T-helper 17 cell (primary cell): ENCODE measurements at regions not wholly inside any gene's neighbourhood (a gene's known extent, or its start where the extent isn't known, plus 50 kb on each side); places are given as distances from the start of the nearest gene placed in this dataset.
"Not testable (repeated sequence)": the region's sequence is repeated elsewhere in the genome, so short reads cannot be mapped to it uniquely, and the experiment has no call there.

Source experiments
- ATAC-seq: fragments of 150-1000 bp; cut with Tn5 transposase; 2 replicates; pipeline ENCODE4 v1.10.0; 2021; ENCODE audit warnings: mild to moderate bottlenecking, moderate library complexity
- DNase-seq, 3 donors: peaks; one replicate each; pipeline versions ENCODE4 v3.0.0 to v3.0.0-alpha.2; 2020 to 2021
- H3K9me3 ChIP-seq: one replicate; pipeline ENCODE4 v1.7.0; 2013; ENCODE audit warnings: low read length, mild to moderate bottlenecking; ENCODE audit not compliant: control insufficient read depth, poor library complexity, severe bottlenecking
- H3K27ac Mint-ChIP-seq: one replicate; pipeline ENCODE4 v1.8.0; 2022; ENCODE audit warnings: mild to moderate bottlenecking, moderate library complexity, mixed read lengths
- H3K27me3 Mint-ChIP-seq: one replicate; pipeline ENCODE4 v1.8.0; 2022; ENCODE audit warnings: mixed read lengths
- H3K36me3 Mint-ChIP-seq: one replicate; pipeline ENCODE4 v1.8.0; 2022; ENCODE audit warnings: low read depth, mixed read lengths
- H3K4me1 Mint-ChIP-seq: one replicate; pipeline ENCODE4 v1.8.0; 2022; ENCODE audit warnings: mild to moderate bottlenecking, mixed read lengths
- H3K4me3 Mint-ChIP-seq: one replicate; pipeline ENCODE4 v1.8.0; 2022; ENCODE audit warnings: mild to moderate bottlenecking, moderate library complexity, mixed read lengths

DNA sequence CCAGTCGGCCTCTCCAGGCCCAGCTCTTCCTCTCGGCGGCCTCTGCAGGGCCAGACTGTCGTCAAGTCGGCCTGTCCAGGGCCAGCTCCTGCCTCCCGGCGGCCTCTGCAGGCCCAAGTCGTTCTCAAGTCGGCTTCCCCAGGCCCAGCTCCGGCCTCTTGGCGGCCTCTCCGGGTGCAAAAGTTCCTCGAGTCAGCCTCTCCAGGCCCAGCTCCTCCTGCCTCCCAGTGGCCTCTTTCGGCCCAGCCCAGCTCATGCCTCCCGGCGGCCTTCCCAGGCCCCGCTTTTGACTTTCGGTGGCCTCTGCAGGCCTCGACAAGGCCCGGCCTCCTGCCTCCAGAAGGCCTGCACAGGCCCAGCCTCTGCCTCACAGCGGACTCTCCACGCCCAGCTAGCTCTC lies 51.7 kb upstream of the METTL14 start:
- not testable (repeated sequence) for DNase-seq, H3K27ac Mint-ChIP-seq, H3K4me3 Mint-ChIP-seq, ATAC-seq, H3K9me3 ChIP-seq, H3K27me3 Mint-ChIP-seq, H3K36me3 Mint-ChIP-seq, H3K4me1 Mint-ChIP-seq

DNA sequence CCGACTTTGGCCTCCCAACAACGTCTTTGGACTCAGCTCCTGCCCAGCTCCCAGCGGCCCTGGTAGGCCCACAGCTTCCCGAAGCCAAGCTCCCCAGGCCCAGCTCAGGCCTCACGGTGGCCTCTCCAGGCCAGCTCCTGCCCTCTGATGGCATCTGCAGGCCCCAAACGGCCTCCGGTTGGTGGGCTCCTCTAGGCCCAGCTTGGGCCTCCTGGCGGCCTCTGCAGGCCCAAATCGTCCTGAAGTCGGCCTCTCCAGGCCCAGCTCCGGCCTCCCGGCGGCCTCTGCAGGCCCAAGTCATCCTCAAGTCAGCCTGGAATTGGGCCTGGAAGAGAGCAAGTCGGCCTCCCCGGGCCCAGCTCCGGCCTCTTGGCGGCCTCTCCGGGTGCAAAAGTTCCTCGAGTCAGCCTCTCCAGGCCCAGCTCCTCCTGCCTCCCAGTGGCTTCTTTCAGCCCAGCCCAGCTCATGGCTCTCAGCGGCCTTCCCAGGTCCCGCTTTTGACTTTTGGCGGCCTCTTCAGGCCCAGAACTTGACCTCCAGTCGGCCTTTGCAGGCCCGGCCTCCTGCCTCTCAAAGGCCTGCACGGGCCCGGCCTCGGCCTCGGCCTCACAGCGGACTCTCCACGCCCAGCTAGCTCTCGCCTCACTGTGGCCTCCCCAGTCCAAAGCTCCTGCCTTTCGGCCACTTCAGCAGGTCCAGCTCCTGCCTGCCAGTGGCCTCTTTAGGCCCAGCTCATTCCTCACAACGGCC lies 50.9 kb upstream of the METTL14 start:
- H3K9me3 ChIP-seq, ATAC-seq, H3K4me1 Mint-ChIP-seq, H3K36me3 Mint-ChIP-seq, H3K27ac Mint-ChIP-seq, DNase-seq, H3K4me3 Mint-ChIP-seq, H3K27me3 Mint-ChIP-seq: not testable (repeated sequence)
